Right atrium auricular region (tissue), 2 donors: ENCODE measurements at regions not wholly inside any gene's neighbourhood (a gene's known extent, or its start where the extent isn't known, plus 50 kb on each side); places are given as distances from the start of the nearest gene placed in this dataset.

Experiments used
- DNase-seq: peaks from one replicate; pipeline ENCODE4 v3.0.0-alpha.2; 2019; ENCODE audit warnings: low spot score
- H3K27ac ChIP-seq, 2 donors: fragments of 200-600 bp; sonication (generic); 1 replicate in 1 of 2; 2 replicates in 1 of 2; pipeline ENCODE4 v1.5.1; 2016 to 2019
- H3K27me3 ChIP-seq, 2 donors: fragments of 200-600 bp; sonication (generic); one replicate each; pipeline versions ENCODE4 v1.5.1 to v1.6.0; 2017 to 2019
- H3K36me3 ChIP-seq: fragments of 200-600 bp; sonication (generic); one replicate; pipeline ENCODE4 v1.5.1; 2016
- H3K4me1 ChIP-seq, 2 donors: fragments of 200-600 bp; sonication (generic); one replicate each; pipeline versions ENCODE4 v1.5.1 to v1.6.0; 2017 to 2019
- H3K4me3 ChIP-seq, 2 donors: fragments of 200-600 bp; sonication (generic); 1 replicate in 1 of 2; 2 replicates in 1 of 2; pipeline ENCODE4 v1.5.1; 2017 to 2019; ENCODE audit warnings: mild to moderate bottlenecking in 1 of 2, moderate library complexity in 1 of 2
- H3K9me3 ChIP-seq, 2 donors: fragments of 200-600 bp; sonication (generic); one replicate each; pipeline ENCODE4 v1.5.1; 2019
- TF ChIP-seq, protein P1 (sequence below), 2 donors: fragments of 200-600 bp; sonication (generic); IDR thresholded peaks; one replicate each; pipeline ENCODE4 v1.5.1; 2019; ENCODE audit warnings: antibody characterized with exemption in 2 of 2

DNA sequence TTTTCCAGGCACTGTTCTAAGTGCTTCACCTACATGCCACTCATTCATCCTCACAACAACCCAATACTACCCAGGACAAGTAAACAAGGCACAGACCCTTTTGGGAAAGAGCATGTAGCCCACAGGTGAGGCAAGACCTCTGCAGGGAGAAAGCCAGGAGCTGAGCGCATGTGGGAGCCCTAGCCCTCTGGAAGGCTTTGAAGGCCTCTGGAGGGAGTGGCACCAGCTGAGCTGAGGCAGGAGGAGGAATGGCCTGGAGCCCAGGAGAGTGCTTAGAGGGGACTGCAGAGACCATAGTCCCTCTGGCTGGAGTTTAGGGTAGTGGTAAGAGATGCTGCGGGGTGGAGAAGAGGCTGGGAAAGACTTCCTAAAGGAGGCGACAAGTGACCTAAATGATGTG, 516.5 kb downstream of the FUT8 start:
- H3K27ac ChIP-seq, result no peak overlapping the region
- no peak overlapping the region for H3K4me3 ChIP-seq
- DNase-seq, result no peak
- TF ChIP-seq, protein P1, sequence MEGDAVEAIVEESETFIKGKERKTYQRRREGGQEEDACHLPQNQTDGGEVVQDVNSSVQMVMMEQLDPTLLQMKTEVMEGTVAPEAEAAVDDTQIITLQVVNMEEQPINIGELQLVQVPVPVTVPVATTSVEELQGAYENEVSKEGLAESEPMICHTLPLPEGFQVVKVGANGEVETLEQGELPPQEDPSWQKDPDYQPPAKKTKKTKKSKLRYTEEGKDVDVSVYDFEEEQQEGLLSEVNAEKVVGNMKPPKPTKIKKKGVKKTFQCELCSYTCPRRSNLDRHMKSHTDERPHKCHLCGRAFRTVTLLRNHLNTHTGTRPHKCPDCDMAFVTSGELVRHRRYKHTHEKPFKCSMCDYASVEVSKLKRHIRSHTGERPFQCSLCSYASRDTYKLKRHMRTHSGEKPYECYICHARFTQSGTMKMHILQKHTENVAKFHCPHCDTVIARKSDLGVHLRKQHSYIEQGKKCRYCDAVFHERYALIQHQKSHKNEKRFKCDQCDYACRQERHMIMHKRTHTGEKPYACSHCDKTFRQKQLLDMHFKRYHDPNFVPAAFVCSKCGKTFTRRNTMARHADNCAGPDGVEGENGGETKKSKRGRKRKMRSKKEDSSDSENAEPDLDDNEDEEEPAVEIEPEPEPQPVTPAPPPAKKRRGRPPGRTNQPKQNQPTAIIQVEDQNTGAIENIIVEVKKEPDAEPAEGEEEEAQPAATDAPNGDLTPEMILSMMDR (IDR thresholded peaks at IDR 0.05), result no peak
- no peaks in the 10 kb centered on the region for H3K9me3 ChIP-seq
- H3K27me3 ChIP-seq, result no peaks in the 10 kb centered on the region
- H3K36me3 ChIP-seq, result no peaks in the 10 kb centered on the region
- H3K4me1 ChIP-seq, result no peaks in the 10 kb centered on the region

- Histone ChIP-seq H3K27ac (no peak overlapping the region), H3K9me3 (no peaks in the 10 kb centered on the region), H3K27me3 (no peaks in the 10 kb centered on the region), H3K36me3 (no peaks in the 10 kb centered on the region), H3K4me3 (no peak overlapping the region), H3K4me1 (no peaks in the 10 kb centered on the region)
- TF ChIP-seq, protein P1 (IDR thresholded peaks at IDR 0.05), result no peak
- DNase-seq, result no peak
Measured at GRCh38 chr14:65933400-65934069, 521.0 kb downstream of the FUT8 start.

DNA sequence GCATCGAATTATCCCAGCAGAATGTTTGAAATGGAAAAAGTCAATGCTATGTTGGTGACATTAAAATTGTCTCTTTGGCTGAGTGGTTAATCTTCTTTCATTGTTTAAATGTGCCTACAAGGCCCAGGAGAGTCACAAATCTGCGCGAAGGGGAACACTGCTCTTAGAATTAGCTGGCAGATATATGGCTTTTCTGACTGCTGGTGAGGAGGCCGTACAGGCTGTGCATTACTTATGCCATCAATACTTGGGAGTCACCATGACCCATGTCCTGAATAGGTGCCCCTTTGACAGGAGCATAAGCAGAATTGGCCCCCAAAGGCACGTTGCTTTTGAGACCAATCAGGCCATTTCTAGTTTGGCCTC, 521.5 kb downstream of the FUT8 start:
- no peak overlapping the region for H3K4me3 ChIP-seq
- no peaks in the 10 kb centered on the region for H3K36me3 ChIP-seq
- H3K9me3 ChIP-seq, result no peaks in the 10 kb centered on the region
- no peak overlapping the region for H3K27ac ChIP-seq
- TF ChIP-seq, protein P1 (IDR thresholded peaks at IDR 0.05), result no peak
- DNase-seq, result no peak
- H3K27me3 ChIP-seq, result no peaks in the 10 kb centered on the region
- H3K4me1 ChIP-seq, result no peaks in the 10 kb centered on the region

DNA sequence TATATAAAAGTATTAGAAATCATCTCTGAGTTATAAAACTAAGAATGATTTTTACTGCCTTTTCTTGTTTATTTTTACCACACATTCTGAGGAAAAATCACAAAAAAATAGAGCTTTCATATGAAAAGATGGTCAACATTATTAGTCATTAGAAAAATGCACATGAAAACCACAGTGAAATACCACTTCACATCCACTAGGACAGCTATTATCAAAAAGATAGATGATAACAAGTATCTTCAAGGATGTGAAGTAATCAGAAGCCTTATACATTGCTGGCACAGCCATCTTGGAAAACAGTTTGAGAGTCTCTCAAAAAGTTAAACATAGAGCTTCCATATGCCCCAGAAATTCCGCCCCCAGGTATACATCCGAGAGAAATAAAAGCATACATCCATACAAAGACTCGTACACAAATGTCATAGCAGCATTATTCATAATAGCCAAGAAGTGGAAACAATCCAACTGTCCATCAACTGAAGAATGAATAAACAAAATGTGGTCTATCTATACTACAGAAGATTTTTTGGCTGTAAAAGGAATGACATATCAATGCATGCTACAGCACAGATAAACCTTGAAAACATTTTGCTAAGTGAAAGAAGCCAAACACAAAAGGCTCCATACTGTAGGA, 523.9 kb downstream of the FUT8 start:
- Histone ChIP-seq H3K36me3 (no peaks in the 10 kb centered on the region), H3K9me3 (no peaks in the 10 kb centered on the region), H3K4me1 (no peaks in the 10 kb centered on the region), H3K27ac (no peak overlapping the region), H3K4me3 (no peak overlapping the region), H3K27me3 (no peaks in the 10 kb centered on the region)
- TF ChIP-seq, protein P1 (IDR thresholded peaks at IDR 0.05), result no peak
- DNase-seq, result no peak

- no peak for DNase-seq
- Histone ChIP-seq H3K4me3 (no peak overlapping the region), H3K36me3 (no peaks in the 10 kb centered on the region), H3K27ac (no peak overlapping the region), H3K4me1 (no peaks in the 10 kb centered on the region), H3K9me3 (no peaks in the 10 kb centered on the region), H3K27me3 (no peaks in the 10 kb centered on the region)
- TF ChIP-seq, protein P1 (IDR thresholded peaks at IDR 0.05), result no peak
Measured at GRCh38 chr14:65937079-65937959, 524.8 kb downstream of the FUT8 start.
